Stimulated activated CD4-positive, alpha-beta T cell treated with anti-CD3 and anti-CD28 coated beads, Interleukin-15, amount 100 ng/mL, for 24 hours (primary cell): ENCODE measurements at regions not wholly inside any gene's neighbourhood (a gene's known extent, or its start where the extent isn't known, plus 50 kb on each side); places are given as distances from the start of the nearest gene placed in this dataset.

Experiments
- DNase-seq: peaks from one replicate; pipeline ENCODE4 v3.0.0-alpha.2; 2020

- no peak for DNase-seq
Measured at GRCh38 chr6:142500250-142500786, 198.5 kb downstream of the ADGRG6 start.

GRCh38 chr6:142501795-142502194, 200.0 kb downstream of the ADGRG6 start:
- DNase-seq: no peak

GRCh38 chr6:142507065-142507464, 205.3 kb downstream of the ADGRG6 start:
- no peak for DNase-seq

GRCh38 chr6:142510211-142510610, 208.4 kb downstream of the ADGRG6 start:
- no peak for DNase-seq

- DNase-seq: no peak
Measured at GRCh38 chr6:142518126-142518525, 216.3 kb downstream of the ADGRG6 start.

- no peak for DNase-seq
Measured at GRCh38 chr6:142518761-142519160, 217.0 kb downstream of the ADGRG6 start.

- DNase-seq: no peak
Measured at GRCh38 chr6:142521791-142522190, 220.0 kb downstream of the ADGRG6 start.

- DNase-seq: no peak
Measured at GRCh38 chr6:142523515-142524375, 221.9 kb downstream of the ADGRG6 start.

- no peak for DNase-seq
Measured at GRCh38 chr6:142530566-142530965, 228.8 kb downstream of the ADGRG6 start.

GRCh38 chr6:142531727-142532126, 229.9 kb downstream of the ADGRG6 start:
- no peak for DNase-seq

- DNase-seq: no peak
Measured at GRCh38 chr6:142534076-142534475, 232.3 kb downstream of the ADGRG6 start.

- no peak for DNase-seq
Measured at GRCh38 chr6:142534484-142534883, 232.7 kb downstream of the ADGRG6 start.

GRCh38 chr6:142537612-142538478, 236.0 kb downstream of the ADGRG6 start:
- peak; percentile 23 for DNase-seq

- DNase-seq: no peak
Measured at GRCh38 chr6:142542704-142543233, 241.0 kb downstream of the ADGRG6 start.

GRCh38 chr6:142543606-142544005, 241.8 kb downstream of the ADGRG6 start:
- DNase-seq: no peak

GRCh38 chr6:142544199-142544838, 242.5 kb downstream of the ADGRG6 start:
- no peak for DNase-seq

- DNase-seq: no peak
Measured at GRCh38 chr6:142545147-142545546, 243.3 kb downstream of the ADGRG6 start.

GRCh38 chr6:142548566-142548965, 246.8 kb downstream of the ADGRG6 start:
- no peak for DNase-seq

GRCh38 chr6:142550310-142551063, 248.7 kb downstream of the ADGRG6 start:
- no peak for DNase-seq

GRCh38 chr6:142551274-142551811, 249.5 kb downstream of the ADGRG6 start:
- peak; percentile 59 for DNase-seq

GRCh38 chr6:142558786-142559185, 257.0 kb downstream of the ADGRG6 start:
- DNase-seq: no peak
